ENCODE measurements at regions not wholly inside any gene's neighbourhood (a gene's known extent, or its start where the extent isn't known, plus 50 kb on each side); places are given as distances from the start of the nearest gene placed in this dataset.

DNA sequence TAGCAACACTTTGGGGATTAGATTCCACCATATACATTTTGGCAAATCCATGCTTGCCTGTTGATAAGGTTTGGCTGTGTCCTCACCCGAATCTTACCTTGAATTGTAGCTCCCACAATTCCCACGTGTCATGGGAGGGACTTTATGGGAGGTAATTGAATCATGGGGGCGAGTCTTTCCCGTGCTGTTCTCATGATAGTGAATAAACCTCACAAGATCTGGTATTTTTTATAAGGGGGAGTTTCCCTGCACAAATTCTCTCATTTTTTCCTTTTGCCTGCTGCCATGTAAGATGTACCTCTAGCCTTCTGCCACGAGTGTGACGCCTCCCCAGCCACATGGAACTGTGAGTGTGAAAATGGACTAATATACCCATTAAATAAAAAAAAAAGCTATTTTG, 265.3 kb downstream of the MRPL39 start:
- intact Hi-C loops (cut with DNase I) = no loop called here
- no peak overlapping the region for H3K27ac ChIP-seq
- ATAC-seq = no peak
- no peaks in the 10 kb centered on the region for H3K36me3 ChIP-seq
- 44% methylated on average over 6 of the region's 6 CpGs for WGBS (ENCODE audit: insufficient coverage, low coverage, low lambda C conversion rate, missing lambda C conversion rate)
- H3K9me3 ChIP-seq = no peaks in the 10 kb centered on the region
- no peaks in the 10 kb centered on the region for H3K27me3 ChIP-seq
- H3K4me3 ChIP-seq = no peak overlapping the region
- no peak for DNase-seq
- no peak for TF ChIP-seq CTCF (IDR thresholded peaks at IDR 0.05)
- TF ChIP-seq POLR2A (IDR thresholded peaks at IDR 0.05) = no peak
- H3K4me1 ChIP-seq = no peaks in the 10 kb centered on the region

GRCh38 chr21:25338415-25338814, 268.9 kb downstream of the MRPL39 start:
- WGBS (ENCODE audit: insufficient coverage, low coverage, low lambda C conversion rate, missing lambda C conversion rate) = 50% methylated on average over 5 of the region's 5 CpGs
- Histone ChIP-seq H3K4me3 (no peak overlapping the region), H3K9me3 (no peaks in the 10 kb centered on the region), H3K36me3 (no peaks in the 10 kb centered on the region), H3K27me3 (no peaks in the 10 kb centered on the region), H3K4me1 (no peaks in the 10 kb centered on the region), H3K27ac (no peak overlapping the region)
- no peak for ATAC-seq
- no peak for DNase-seq
- intact Hi-C loops (cut with DNase I) = no loop called here
- TF ChIP-seq POLR2A (IDR thresholded peaks at IDR 0.05) = no peak
- TF ChIP-seq CTCF (IDR thresholded peaks at IDR 0.05) = no peak

GRCh38 chr21:25334046-25334730, 273.1 kb downstream of the MRPL39 start:
- ATAC-seq = no peak
- H3K9me3 ChIP-seq = no peaks in the 10 kb centered on the region
- no peaks in the 10 kb centered on the region for H3K4me1 ChIP-seq
- H3K27ac ChIP-seq = no peak overlapping the region
- 44% methylated on average over 6 of the region's 6 CpGs for WGBS (ENCODE audit: insufficient coverage, low coverage, low lambda C conversion rate, missing lambda C conversion rate)
- TF ChIP-seq POLR2A (IDR thresholded peaks at IDR 0.05) (no peak), CTCF (IDR thresholded peaks at IDR 0.05) (no peak)
- intact Hi-C loops (cut with DNase I) = no loop called here
- no peak overlapping the region for H3K4me3 ChIP-seq
- DNase-seq = no peak
- no peaks in the 10 kb centered on the region for H3K36me3 ChIP-seq
- H3K27me3 ChIP-seq = no peaks in the 10 kb centered on the region

GRCh38 chr21:25331286-25331685, 276.0 kb downstream of the MRPL39 start:
- Histone ChIP-seq H3K27ac (no peak overlapping the region), H3K4me1 (no peaks in the 10 kb centered on the region), H3K4me3 (no peak overlapping the region), H3K9me3 (no peaks in the 10 kb centered on the region), H3K27me3 (no peaks in the 10 kb centered on the region), H3K36me3 (no peaks in the 10 kb centered on the region)
- TF ChIP-seq POLR2A (IDR thresholded peaks at IDR 0.05) (no peak), CTCF (IDR thresholded peaks at IDR 0.05) (no peak)
- intact Hi-C loops (cut with DNase I) = no loop called here
- DNase-seq (no peak), ATAC-seq (no peak)
- WGBS (ENCODE audit: insufficient coverage, low coverage, low lambda C conversion rate, missing lambda C conversion rate) = 67% methylated on average over 1 of the region's 1 CpG

GRCh38 chr21:25330266-25330665, 277.0 kb downstream of the MRPL39 start:
- Histone ChIP-seq H3K4me1 (no peaks in the 10 kb centered on the region), H3K9me3 (no peaks in the 10 kb centered on the region), H3K27ac (no peak overlapping the region), H3K27me3 (no peaks in the 10 kb centered on the region), H3K4me3 (no peak overlapping the region), H3K36me3 (no peaks in the 10 kb centered on the region)
- ATAC-seq (no peak), DNase-seq (no peak)
- 74% methylated on average over 2 of the region's 2 CpGs for WGBS (ENCODE audit: insufficient coverage, low coverage, low lambda C conversion rate, missing lambda C conversion rate)
- intact Hi-C loops (cut with DNase I) = no loop called here
- no peak for TF ChIP-seq CTCF (IDR thresholded peaks at IDR 0.05)
- no peak for TF ChIP-seq POLR2A (IDR thresholded peaks at IDR 0.05)
